ENCODE measurements at regions not wholly inside any gene's neighbourhood (a gene's known extent, or its start where the extent isn't known, plus 50 kb on each side); places are given as distances from the start of the nearest gene placed in this dataset.

- Histone ChIP-seq H4K91ac (ENCODE audit: low read length) (no peak overlapping the region), H3K4ac (ENCODE audit: low read depth in 1 of 2, low read length in 2 of 2) (no peak overlapping the region), H2BK15ac (ENCODE audit: low read depth, poor library complexity, severe bottlenecking) (no peak overlapping the region), H3K9ac (ENCODE audit: low read length) (no peak overlapping the region), H3K18ac (ENCODE audit: low read depth in 1 of 2, low read length in 2 of 2) (no peak overlapping the region), H3K36me3 (ENCODE audit: control insufficient read depth in 1 of 2, insufficient read depth in 2 of 2, low read depth in 1 of 2, low read length in 2 of 2) (no peaks in the 10 kb centered on the region), H2BK120ac (ENCODE audit: low read depth, low read length) (no peak overlapping the region), H3K23ac (ENCODE audit: low read length in 2 of 2) (no peak overlapping the region), H2AFZ (ENCODE audit: low read depth, low read length) (no peak overlapping the region), H3K79me1 (replicated peaks; ENCODE audit: low read length, poor library complexity, severe bottlenecking) (no peaks in the 10 kb centered on the region), H3K27ac (ENCODE audit: low read length, poor library complexity, severe bottlenecking) (no peak overlapping the region), H2BK5ac (ENCODE audit: low read depth, low read length, poor library complexity, severe bottlenecking) (no peak overlapping the region), H4K8ac (ENCODE audit: low read length) (no peak overlapping the region), H3K27me3 (ENCODE audit: control insufficient read depth in 1 of 2, insufficient read depth in 1 of 2, low read length in 2 of 2) (no peaks in the 10 kb centered on the region), H3K4me1 (ENCODE audit: control insufficient read depth, insufficient read depth, low read depth, low read length) (no peaks in the 10 kb centered on the region), H3K14ac (ENCODE audit: low read length in 2 of 2) (no peak overlapping the region), H3K4me3 (ENCODE audit: insufficient read depth in 1 of 2, low read depth in 1 of 2, low read length in 2 of 2) (no peak overlapping the region), H3K4me2 (ENCODE audit: low read length, poor library complexity, severe bottlenecking) (no peak overlapping the region), H2AK5ac (ENCODE audit: low read length, severe bottlenecking) (no peak overlapping the region), H2BK12ac (ENCODE audit: low read length in 2 of 2) (no peak overlapping the region), H3K9me3 (ENCODE audit: control insufficient read depth, low read length) (no peaks in the 10 kb centered on the region)
- WGBS: 75% methylated on average over 2 of the region's 3 CpGs
- no peak for DNase-seq
Measured at GRCh38 chr10:27369880-27370279, 129.3 kb upstream of the ACBD5 start.

- peaks cover 2% of the 10 kb centered on the region for H3K4me1 ChIP-seq (ENCODE audit: control insufficient read depth, insufficient read depth, low read depth, low read length)
- H2AK5ac ChIP-seq (ENCODE audit: low read length, severe bottlenecking): no peak overlapping the region
- no peak overlapping the region for H3K4me3 ChIP-seq (ENCODE audit: insufficient read depth in 1 of 2, low read depth in 1 of 2, low read length in 2 of 2)
- no peak overlapping the region for H2BK12ac ChIP-seq (ENCODE audit: low read length in 2 of 2)
- H3K4ac ChIP-seq (ENCODE audit: low read depth in 1 of 2, low read length in 2 of 2): no peak overlapping the region
- no peaks in the 10 kb centered on the region for H3K27me3 ChIP-seq (ENCODE audit: control insufficient read depth in 1 of 2, insufficient read depth in 1 of 2, low read length in 2 of 2)
- H3K36me3 ChIP-seq (ENCODE audit: control insufficient read depth in 1 of 2, insufficient read depth in 2 of 2, low read depth in 1 of 2, low read length in 2 of 2): no peaks in the 10 kb centered on the region
- no peak overlapping the region for H2BK15ac ChIP-seq (ENCODE audit: low read depth, poor library complexity, severe bottlenecking)
- H4K8ac ChIP-seq (ENCODE audit: low read length): no peak overlapping the region
- H3K14ac ChIP-seq (ENCODE audit: low read length in 2 of 2): no peak overlapping the region
- no peak overlapping the region for H2AFZ ChIP-seq (ENCODE audit: low read depth, low read length)
- no peak overlapping the region for H3K23ac ChIP-seq (ENCODE audit: low read length in 2 of 2)
- no peaks in the 10 kb centered on the region for H3K79me1 ChIP-seq (replicated peaks; ENCODE audit: low read length, poor library complexity, severe bottlenecking)
- H2BK120ac ChIP-seq (ENCODE audit: low read depth, low read length): no peak overlapping the region
- no peak overlapping the region for H3K4me2 ChIP-seq (ENCODE audit: low read length, poor library complexity, severe bottlenecking)
- WGBS: 92% methylated on average over 10 of the region's 10 CpGs
- H3K9me3 ChIP-seq (ENCODE audit: control insufficient read depth, low read length): no peaks in the 10 kb centered on the region
- H2BK5ac ChIP-seq (ENCODE audit: low read depth, low read length, poor library complexity, severe bottlenecking): no peak overlapping the region
- H3K9ac ChIP-seq (ENCODE audit: low read length): no peak overlapping the region
- DNase-seq: no peak
- H3K18ac ChIP-seq (ENCODE audit: low read depth in 1 of 2, low read length in 2 of 2): no peak overlapping the region
- H4K91ac ChIP-seq (ENCODE audit: low read length): no peak overlapping the region
- no peak overlapping the region for H3K27ac ChIP-seq (ENCODE audit: low read length, poor library complexity, severe bottlenecking)
Measured at GRCh38 chr10:27368706-27369105, 128.1 kb upstream of the ACBD5 start.

- H3K9me3 ChIP-seq (ENCODE audit: control insufficient read depth, low read length): no peaks in the 10 kb centered on the region
- no peak overlapping the region for H3K14ac ChIP-seq (ENCODE audit: low read length in 2 of 2)
- no peak overlapping the region for H2BK12ac ChIP-seq (ENCODE audit: low read length in 2 of 2)
- peaks cover 2% of the 10 kb centered on the region for H3K4me1 ChIP-seq (ENCODE audit: control insufficient read depth, insufficient read depth, low read depth, low read length)
- H2BK5ac ChIP-seq (ENCODE audit: low read depth, low read length, poor library complexity, severe bottlenecking): no peak overlapping the region
- H3K4ac ChIP-seq (ENCODE audit: low read depth in 1 of 2, low read length in 2 of 2): no peak overlapping the region
- H3K18ac ChIP-seq (ENCODE audit: low read depth in 1 of 2, low read length in 2 of 2): no peak overlapping the region
- H2AFZ ChIP-seq (ENCODE audit: low read depth, low read length): no peak overlapping the region
- no peak overlapping the region for H2AK5ac ChIP-seq (ENCODE audit: low read length, severe bottlenecking)
- H3K23ac ChIP-seq (ENCODE audit: low read length in 2 of 2): no peak overlapping the region
- H2BK120ac ChIP-seq (ENCODE audit: low read depth, low read length): no peak overlapping the region
- no peak for DNase-seq
- H3K4me2 ChIP-seq (ENCODE audit: low read length, poor library complexity, severe bottlenecking): no peak overlapping the region
- no peak overlapping the region for H3K27ac ChIP-seq (ENCODE audit: low read length, poor library complexity, severe bottlenecking)
- H3K36me3 ChIP-seq (ENCODE audit: control insufficient read depth in 1 of 2, insufficient read depth in 2 of 2, low read depth in 1 of 2, low read length in 2 of 2): no peaks in the 10 kb centered on the region
- no peak overlapping the region for H3K4me3 ChIP-seq (ENCODE audit: insufficient read depth in 1 of 2, low read depth in 1 of 2, low read length in 2 of 2)
- 57% methylated on average over 1 of the region's 1 CpG for WGBS
- H2BK15ac ChIP-seq (ENCODE audit: low read depth, poor library complexity, severe bottlenecking): no peak overlapping the region
- H3K9ac ChIP-seq (ENCODE audit: low read length): no peak overlapping the region
- no peak overlapping the region for H4K91ac ChIP-seq (ENCODE audit: low read length)
- no peaks in the 10 kb centered on the region for H3K27me3 ChIP-seq (ENCODE audit: control insufficient read depth in 1 of 2, insufficient read depth in 1 of 2, low read length in 2 of 2)
- no peaks in the 10 kb centered on the region for H3K79me1 ChIP-seq (replicated peaks; ENCODE audit: low read length, poor library complexity, severe bottlenecking)
- no peak overlapping the region for H4K8ac ChIP-seq (ENCODE audit: low read length)
Measured at GRCh38 chr10:27366769-27367168, 126.2 kb upstream of the ACBD5 start.

GRCh38 chr10:27364028-27364427, 123.4 kb upstream of the ACBD5 start:
- DNase-seq: no peak
- Histone ChIP-seq H2BK12ac (ENCODE audit: low read length in 2 of 2) (no peak overlapping the region), H2BK120ac (ENCODE audit: low read depth, low read length) (no peak overlapping the region), H3K9ac (ENCODE audit: low read length) (no peak overlapping the region), H2AK5ac (ENCODE audit: low read length, severe bottlenecking) (no peak overlapping the region), H3K4me3 (ENCODE audit: insufficient read depth in 1 of 2, low read depth in 1 of 2, low read length in 2 of 2) (no peak overlapping the region), H3K23ac (ENCODE audit: low read length in 2 of 2) (peak overlapping the region in 1 of 2 experiments; percentile 23), H3K36me3 (ENCODE audit: control insufficient read depth in 1 of 2, insufficient read depth in 2 of 2, low read depth in 1 of 2, low read length in 2 of 2) (no peaks in the 10 kb centered on the region), H3K9me3 (ENCODE audit: control insufficient read depth, low read length) (no peaks in the 10 kb centered on the region), H3K27ac (ENCODE audit: low read length, poor library complexity, severe bottlenecking) (no peak overlapping the region), H3K27me3 (ENCODE audit: control insufficient read depth in 1 of 2, insufficient read depth in 1 of 2, low read length in 2 of 2) (no peaks in the 10 kb centered on the region), H2BK15ac (ENCODE audit: low read depth, poor library complexity, severe bottlenecking) (no peak overlapping the region), H2BK5ac (ENCODE audit: low read depth, low read length, poor library complexity, severe bottlenecking) (no peak overlapping the region), H2AFZ (ENCODE audit: low read depth, low read length) (no peak overlapping the region), H3K4ac (ENCODE audit: low read depth in 1 of 2, low read length in 2 of 2) (no peak overlapping the region), H3K18ac (ENCODE audit: low read depth in 1 of 2, low read length in 2 of 2) (no peak overlapping the region), H4K91ac (ENCODE audit: low read length) (no peak overlapping the region), H4K8ac (ENCODE audit: low read length) (no peak overlapping the region), H3K14ac (ENCODE audit: low read length in 2 of 2) (peak overlapping the region in 1 of 2 experiments; percentile 26), H3K4me2 (ENCODE audit: low read length, poor library complexity, severe bottlenecking) (no peak overlapping the region), H3K79me1 (replicated peaks; ENCODE audit: low read length, poor library complexity, severe bottlenecking) (no peaks in the 10 kb centered on the region), H3K4me1 (ENCODE audit: control insufficient read depth, insufficient read depth, low read depth, low read length) (peaks cover 2% of the 10 kb centered on the region)
- WGBS: 73% methylated on average over 7 of the region's 8 CpGs

Data from mesenchymal stem cell (in vitro differentiated cells and primary cell).